IMR-90 (cell line): ENCODE measurements at regions not wholly inside any gene's neighbourhood (a gene's known extent, or its start where the extent isn't known, plus 50 kb on each side); places are given as distances from the start of the nearest gene placed in this dataset.

Experiments used
- ATAC-seq: fragments of 200-7000 bp; cut with Tn5 transposase; 2 replicates; pipeline ENCODE4 v1.9.1; 2020; ENCODE audit warnings: low read depth, mild to moderate bottlenecking, moderate library complexity
- BruUV-seq: library from RNA; stranded (reverse); fragments of 400-500 nt; replicated peaks from 2 replicates; lab custom pipeline; 2021; lab: Mats Ljungman, UMichigan
- CTCF ChIA-PET: fragments of 300-600 bp; formaldehyde crosslinking; extraction: SDS; loops from one replicate; lab custom pipeline; 2021; ENCODE audit warnings: antibody characterized with exemption; lab: Yijun Ruan, JAX
- POLR2A ChIA-PET: fragments of 300-600 bp; sonication (Branson Sonifier 250); formaldehyde crosslinking; loops from one replicate; lab custom pipeline; 2022; ENCODE audit warnings: antibody characterized with exemption; ENCODE audit not compliant: unreplicated experiment; lab: Charles Lee
- DNase-seq: peaks from one replicate; pipeline ENCODE4 v3.0.0; 2013
- H2AFZ ChIP-seq: replicated peaks from 2 replicates; pipeline ENCODE3; 2013; ENCODE audit warnings: low read length, mild to moderate bottlenecking; ENCODE audit not compliant: poor library complexity
- H2AK5ac ChIP-seq: 2 replicates; pipeline ENCODE4 v1.6.1; 2013; ENCODE audit warnings: low read depth, low read length, inconsistent platforms
- H2AK9ac ChIP-seq: replicated peaks from 2 replicates; pipeline ENCODE3; 2013; ENCODE audit warnings: mild to moderate bottlenecking, low read depth, low read length, moderate library complexity; ENCODE audit not compliant: poor library complexity
- H2BK120ac ChIP-seq: 2 replicates; pipeline ENCODE4 v1.6.1; 2013; ENCODE audit warnings: low read depth, low read length, inconsistent platforms
- H2BK15ac ChIP-seq: 3 replicates; pipeline ENCODE4 v1.6.1; 2013; ENCODE audit warnings: low read depth, low read length, inconsistent platforms
- H2BK20ac ChIP-seq: 2 replicates; pipeline ENCODE4 v1.6.1; 2013; ENCODE audit warnings: low read depth, mild to moderate bottlenecking, inconsistent platforms, low read length, moderate library complexity
- H2BK5ac ChIP-seq: 2 replicates; pipeline ENCODE4 v1.6.1; 2013; ENCODE audit warnings: mild to moderate bottlenecking, low read depth, low read length, inconsistent platforms; ENCODE audit not compliant: poor library complexity, severe bottlenecking
- H3K14ac ChIP-seq: replicated peaks from 2 replicates; pipeline ENCODE4 v1.6.1; 2013; ENCODE audit warnings: low read depth, low read length, inconsistent platforms
- H3K18ac ChIP-seq: 2 replicates; pipeline ENCODE4 v1.6.1; 2013; ENCODE audit warnings: low read depth, low read length, control low read depth
- H3K23ac ChIP-seq: 2 replicates; pipeline ENCODE4 v1.6.1; 2013; ENCODE audit warnings: low read depth, low read length, inconsistent platforms
- H3K27ac ChIP-seq: 2 replicates; pipeline ENCODE4 v1.5.1; 2013; ENCODE audit warnings: mild to moderate bottlenecking, control low read depth, low read length; ENCODE audit not compliant: insufficient read depth
- H3K27me3 ChIP-seq: 2 replicates; pipeline ENCODE4 v1.6.1; 2013; ENCODE audit warnings: low read length; ENCODE audit not compliant: control insufficient read depth, insufficient read depth
- H3K36me3 ChIP-seq: 2 replicates; pipeline ENCODE4 v1.6.1; 2013; ENCODE audit warnings: low read length, mixed read lengths; ENCODE audit not compliant: control insufficient read depth, insufficient read depth
- H3K4ac ChIP-seq: 2 replicates; pipeline ENCODE4 v1.6.1; 2013; ENCODE audit warnings: low read depth, low read length, inconsistent platforms
- H3K4me1 ChIP-seq: 2 replicates; pipeline ENCODE4 v1.6.1; 2013; ENCODE audit warnings: low read length, mixed read lengths; ENCODE audit not compliant: control insufficient read depth, insufficient read depth
- H3K4me2 ChIP-seq: 2 replicates; pipeline ENCODE4 v1.6.1; 2013; ENCODE audit warnings: low read depth, mild to moderate bottlenecking, control low read depth, low read length, moderate library complexity
- H3K4me3 ChIP-seq: 2 replicates; pipeline ENCODE4 v1.5.1; 2013; ENCODE audit warnings: low read depth, mild to moderate bottlenecking, control low read depth, low read length, moderate library complexity; ENCODE audit not compliant: insufficient read depth
- H3K56ac ChIP-seq: 2 replicates; pipeline ENCODE4 v1.6.1; 2013; ENCODE audit warnings: low read length, inconsistent platforms; ENCODE audit not compliant: insufficient read depth; ENCODE audit errors: extremely low read depth
- H3K79me1 ChIP-seq, 2 experiments: 2 replicates each; pipeline ENCODE4 v1.6.1; 2013; ENCODE audit warnings: low read length in 2 of 2, inconsistent platforms in 1 of 2, low read depth in 1 of 2
- H3K9ac ChIP-seq: 2 replicates; pipeline ENCODE4 v1.6.1; 2013; ENCODE audit warnings: low read depth, low read length, control low read depth
- H3K9me1 ChIP-seq: 2 replicates; pipeline ENCODE4 v1.6.1; 2013; ENCODE audit warnings: low read length, inconsistent platforms; ENCODE audit not compliant: insufficient read depth
- H3K9me3 ChIP-seq: 2 replicates; pipeline ENCODE4 v1.6.1; 2013; ENCODE audit warnings: low read length; ENCODE audit not compliant: control insufficient read depth, insufficient read depth
- H4K20me1 ChIP-seq: 2 replicates; pipeline ENCODE4 v1.6.1; 2013; ENCODE audit warnings: low read length, inconsistent platforms; ENCODE audit not compliant: insufficient read depth
- H4K5ac ChIP-seq: 2 replicates; pipeline ENCODE4 v1.6.1; 2013; ENCODE audit warnings: mild to moderate bottlenecking, low read depth, low read length, control low read depth
- H4K8ac ChIP-seq, 2 experiments: 2 replicates each; pipeline ENCODE4 v1.6.1; 2013; ENCODE audit warnings: low read depth in 2 of 2, low read length in 2 of 2, control low read depth in 1 of 2, inconsistent platforms in 1 of 2
- H4K91ac ChIP-seq: 2 replicates; pipeline ENCODE4 v1.6.1; 2013; ENCODE audit warnings: low read depth, low read length, inconsistent platforms; ENCODE audit not compliant: insufficient read depth
- BHLHE40 ChIP-seq: fragments of 150-350 bp; IDR thresholded peaks from 2 replicates; pipeline ENCODE4 v1.6.1; 2016; ENCODE audit warnings: mild to moderate bottlenecking, low read depth, low read length
- CEBPB ChIP-seq: IDR thresholded peaks from 2 replicates; pipeline ENCODE4 v1.6.1; 2012; ENCODE audit warnings: low read depth, low read length, improper control_type of control experiment
- CHD1 ChIP-seq: IDR thresholded peaks from 2 replicates; pipeline ENCODE4 v1.6.1; 2012; ENCODE audit warnings: low read depth, low read length, improper control_type of control experiment
- POLR2A ChIP-seq: IDR thresholded peaks from 2 replicates; pipeline ENCODE4 v1.6.1; 2012; ENCODE audit warnings: mild to moderate bottlenecking, low read depth, low read length
- SMC3 ChIP-seq: fragments of 150-350 bp; IDR thresholded peaks from 2 replicates; pipeline ENCODE4 v1.6.1; 2016; ENCODE audit warnings: low read depth, mild to moderate bottlenecking, antibody characterized with exemption, low read length, moderate library complexity
- WGBS, 2 experiments: methylation state at CpG; one replicate each; pipeline versions ENCODE4 v1.1.5 to v1.1.7; 2013; ENCODE audit warnings: missing lambda C conversion rate in 2 of 2; ENCODE audit not compliant: insufficient read length in 1 of 2; ENCODE audit errors: extremely low coverage in 2 of 2; 5-methylcytosine and 5-hydroxymethylcytosine counted together
- dilution Hi-C: fragments of 300-500 bp; cut with HindIII; formaldehyde crosslinking; loops from one replicate; pipeline ENCODE4 v1.14.3; 2018; ENCODE audit warnings: low sequenced_read_pairs; ENCODE audit not compliant: unreplicated experiment
- in situ Hi-C: fragments of 300-500 bp; cut with MboI; formaldehyde crosslinking; loops from 3 replicates; pipeline ENCODE4 v1.14.3; 2019; ENCODE audit warnings: low sequenced_read_pairs, inconsistent platforms, mixed read lengths
- intact Hi-C: fragments of 100-400 bp; cut with micrococcal nuclease; formaldehyde crosslinking; loops from 2 replicates; pipeline ENCODE4 v1.10.0; 2022
- TF ChIP-seq, protein P1 (sequence below): fragments of 150-350 bp; IDR thresholded peaks from 2 replicates; pipeline ENCODE4 v1.6.1; 2016; ENCODE audit warnings: low read depth, mild to moderate bottlenecking, low read length, moderate library complexity, borderline replicate concordance

DNA sequence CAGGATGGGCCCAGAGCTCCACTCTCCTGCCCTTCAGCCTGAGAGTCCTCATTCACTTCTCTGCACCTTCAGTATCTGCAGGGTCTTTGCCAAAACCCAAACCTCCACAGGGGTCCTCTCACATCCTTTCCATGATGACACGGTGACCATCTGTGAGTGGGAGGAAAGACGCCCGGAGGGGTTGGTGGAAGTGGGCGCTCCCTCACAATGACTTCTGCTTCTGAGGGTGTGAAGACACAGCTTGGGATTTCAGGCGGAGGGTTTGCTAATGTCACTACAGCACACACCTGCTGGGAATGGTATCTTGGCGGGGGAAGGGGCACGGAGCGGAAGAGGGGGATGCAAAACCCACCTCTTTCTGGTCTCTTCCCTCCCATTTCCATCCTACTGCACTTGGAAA lies 115.1 kb upstream of the SDK2 start:
- ChIA-PET CTCF (no interaction called here), POLR2A (interaction anchor here (0.6 kb wide), 1 partner anchor 13 kb away, joined by 4 read pairs; no protein-coding TSS in a partner anchor)
- H2BK15ac ChIP-seq, result no peak overlapping the region
- in situ Hi-C loops, result no loop called here
- no peaks in the 10 kb centered on the region for H3K36me3 ChIP-seq
- no peaks in the 10 kb centered on the region for H3K4me1 ChIP-seq
- no peak overlapping the region for H4K91ac ChIP-seq
- H3K27ac ChIP-seq, result no peak overlapping the region
- no peak overlapping the region for H2AK9ac ChIP-seq
- intact Hi-C loops, result no loop called here
- H3K79me1 ChIP-seq, result no peaks in the 10 kb centered on the region
- dilution Hi-C loops, result no loop called here
- H3K4ac ChIP-seq, result no peak overlapping the region
- no peaks in the 10 kb centered on the region for H3K27me3 ChIP-seq
- H2AFZ ChIP-seq, result no peak overlapping the region
- no peak overlapping the region for H2BK20ac ChIP-seq
- no peak overlapping the region for H2BK5ac ChIP-seq
- H2BK120ac ChIP-seq, result no peak overlapping the region
- H4K20me1 ChIP-seq, result no peaks in the 10 kb centered on the region
- no peak for TF ChIP-seq SMC3
- no peak for TF ChIP-seq POLR2A
- TF ChIP-seq, protein P1, sequence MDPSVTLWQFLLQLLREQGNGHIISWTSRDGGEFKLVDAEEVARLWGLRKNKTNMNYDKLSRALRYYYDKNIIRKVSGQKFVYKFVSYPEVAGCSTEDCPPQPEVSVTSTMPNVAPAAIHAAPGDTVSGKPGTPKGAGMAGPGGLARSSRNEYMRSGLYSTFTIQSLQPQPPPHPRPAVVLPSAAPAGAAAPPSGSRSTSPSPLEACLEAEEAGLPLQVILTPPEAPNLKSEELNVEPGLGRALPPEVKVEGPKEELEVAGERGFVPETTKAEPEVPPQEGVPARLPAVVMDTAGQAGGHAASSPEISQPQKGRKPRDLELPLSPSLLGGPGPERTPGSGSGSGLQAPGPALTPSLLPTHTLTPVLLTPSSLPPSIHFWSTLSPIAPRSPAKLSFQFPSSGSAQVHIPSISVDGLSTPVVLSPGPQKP, result no peak
- TF ChIP-seq CHD1, result no peak
- no peak for TF ChIP-seq BHLHE40
- no peak for TF ChIP-seq CEBPB
- WGBS, 2 experiments, result no CpG with 5 or more reads among the region's 8 CpGs
- no peak overlapping the region for H3K4me2 ChIP-seq
- no peak overlapping the region for H3K23ac ChIP-seq
- no peak overlapping the region for H4K5ac ChIP-seq
- no TSS peak for BruUV-seq
- H2AK5ac ChIP-seq, result no peak overlapping the region
- H3K9me3 ChIP-seq, result peaks cover 22% of the 10 kb centered on the region
- DNase-seq, result no peak
- no peak overlapping the region for H4K8ac ChIP-seq
- H3K14ac ChIP-seq, result no peak overlapping the region
- no peak overlapping the region for H3K4me3 ChIP-seq
- ATAC-seq, result no peak
- H3K56ac ChIP-seq, result no peak overlapping the region
- no peaks in the 10 kb centered on the region for H3K9me1 ChIP-seq
- no peak overlapping the region for H3K9ac ChIP-seq
- no peak overlapping the region for H3K18ac ChIP-seq
